Skeletal muscle cell (primary cell): ENCODE measurements at regions not wholly inside any gene's neighbourhood (a gene's known extent, or its start where the extent isn't known, plus 50 kb on each side); places are given as distances from the start of the nearest gene placed in this dataset.

Experiments used
- DNase-seq: peaks from one replicate; pipeline ENCODE4 v3.0.0-alpha.2; 2010; ENCODE audit warnings: low read depth
- H3K4me3 ChIP-seq: 2 replicates; pipeline ENCODE4 v1.5.1; 2011; ENCODE audit warnings: low read depth, mild to moderate bottlenecking, control low read depth, low read length, moderate library complexity

GRCh38 chr16:17728196-17728595, 257.4 kb upstream of the XYLT1 start:
- no peak for DNase-seq
- H3K4me3 ChIP-seq, result no peak overlapping the region

GRCh38 chr16:17724242-17724898, 253.6 kb upstream of the XYLT1 start:
- no peak overlapping the region for H3K4me3 ChIP-seq
- DNase-seq, result peak; percentile 77

- DNase-seq, result peak; percentile 58
- H3K4me3 ChIP-seq, result no peak overlapping the region
Measured at GRCh38 chr16:17723531-17724134, 252.9 kb upstream of the XYLT1 start.

- H3K4me3 ChIP-seq, result no peak overlapping the region
- no peak for DNase-seq
Measured at GRCh38 chr16:17718495-17718894, 247.7 kb upstream of the XYLT1 start.

DNA sequence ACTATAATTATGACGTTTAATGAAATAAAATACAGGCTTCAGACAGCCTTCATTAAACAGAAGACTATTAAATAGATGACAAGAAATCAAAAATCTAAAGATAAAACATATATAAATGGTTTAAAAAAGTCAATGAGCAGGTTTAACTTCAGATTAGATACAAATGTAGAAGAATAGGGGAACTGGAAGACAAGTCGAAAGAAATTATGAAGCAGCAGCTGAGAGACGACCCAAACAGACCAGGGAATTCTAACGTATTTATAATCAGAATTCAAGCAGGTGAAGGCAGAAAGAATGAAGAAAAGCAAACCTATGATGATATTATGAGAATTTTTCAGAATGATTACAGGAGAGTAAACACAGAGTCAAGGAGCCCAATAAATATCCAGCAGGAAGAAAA, 235.1 kb upstream of the XYLT1 start:
- H3K4me3 ChIP-seq, result no peak overlapping the region
- DNase-seq, result no peak

DNA sequence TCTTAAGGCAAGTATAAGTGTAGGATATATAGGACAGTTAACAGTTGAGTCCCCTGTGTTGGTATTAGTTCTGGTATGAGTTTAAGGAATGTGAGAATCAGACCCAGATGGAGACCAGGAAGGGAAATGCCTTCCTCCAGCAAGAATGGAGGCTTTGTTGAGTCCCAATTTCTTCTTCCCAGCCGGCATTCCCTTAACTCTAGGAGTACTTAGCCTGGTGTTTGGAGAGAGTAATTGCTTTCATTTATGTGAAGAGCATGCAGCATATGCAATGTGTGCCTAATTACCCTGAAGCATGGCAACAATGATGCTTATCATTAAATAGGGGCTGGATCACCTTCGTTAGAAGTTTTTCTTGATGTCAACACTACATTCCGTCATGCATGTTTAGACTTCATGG, 225.9 kb upstream of the XYLT1 start:
- no peak for DNase-seq

GRCh38 chr16:17692484-17692883, 221.7 kb upstream of the XYLT1 start:
- no peak overlapping the region for H3K4me3 ChIP-seq
- DNase-seq, result no peak

More for the DNA sequence above, 225.9 kb upstream of the XYLT1 start:
- no peak overlapping the region for H3K4me3 ChIP-seq

DNA sequence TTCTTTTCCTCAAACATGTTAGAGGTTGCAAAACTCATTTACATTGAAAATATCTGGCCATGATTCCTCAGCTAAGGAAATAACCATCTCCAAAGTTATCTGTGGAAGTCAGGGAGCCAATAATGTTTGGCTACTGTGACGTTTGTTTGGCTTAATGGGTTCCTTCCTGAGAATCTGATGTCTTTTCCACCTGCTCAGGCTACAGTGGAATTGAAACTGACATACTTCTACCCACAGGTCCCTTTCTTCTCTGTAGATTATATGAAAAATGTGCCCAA, 221.1 kb upstream of the XYLT1 start:
- no peak overlapping the region for H3K4me3 ChIP-seq
- no peak for DNase-seq

DNA sequence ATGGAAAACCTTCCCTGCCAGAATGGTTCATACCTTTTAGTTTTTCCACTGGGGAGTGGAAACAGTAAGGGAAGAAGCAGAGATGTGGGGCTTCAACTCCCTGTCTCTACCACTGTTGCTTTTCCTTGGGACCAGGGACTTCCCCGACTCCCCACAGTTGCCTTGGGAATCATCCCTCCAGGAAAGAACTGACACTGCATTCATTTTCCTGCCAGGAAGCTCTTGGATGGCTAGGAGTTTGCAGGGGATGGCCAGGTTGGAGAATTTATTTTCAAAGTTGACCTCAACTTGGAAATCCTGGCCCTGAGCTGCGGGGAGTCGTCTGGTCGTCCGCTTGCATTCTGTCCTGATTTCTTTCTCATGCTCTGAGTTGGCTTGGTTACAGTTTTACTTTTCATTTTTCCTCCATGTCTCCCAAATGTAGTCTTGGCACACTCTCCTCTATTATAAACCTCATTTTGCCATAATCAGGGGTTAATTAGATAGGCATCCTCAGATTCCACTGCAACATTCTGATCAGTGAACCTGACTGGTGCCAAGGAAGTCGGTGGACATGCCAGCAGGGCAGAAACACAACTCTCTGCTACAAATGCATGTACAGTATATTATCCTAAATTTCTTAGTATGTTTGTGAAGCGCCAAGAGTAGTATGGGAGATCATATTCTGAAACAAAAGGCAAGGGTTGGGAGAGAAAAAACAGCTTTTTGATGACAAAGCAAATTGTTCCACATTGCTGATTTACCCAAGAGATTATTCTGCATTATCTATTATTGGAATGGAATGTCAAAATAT, 220.5 kb upstream of the XYLT1 start:
- H3K4me3 ChIP-seq, result no peak overlapping the region
- no peak for DNase-seq

DNA sequence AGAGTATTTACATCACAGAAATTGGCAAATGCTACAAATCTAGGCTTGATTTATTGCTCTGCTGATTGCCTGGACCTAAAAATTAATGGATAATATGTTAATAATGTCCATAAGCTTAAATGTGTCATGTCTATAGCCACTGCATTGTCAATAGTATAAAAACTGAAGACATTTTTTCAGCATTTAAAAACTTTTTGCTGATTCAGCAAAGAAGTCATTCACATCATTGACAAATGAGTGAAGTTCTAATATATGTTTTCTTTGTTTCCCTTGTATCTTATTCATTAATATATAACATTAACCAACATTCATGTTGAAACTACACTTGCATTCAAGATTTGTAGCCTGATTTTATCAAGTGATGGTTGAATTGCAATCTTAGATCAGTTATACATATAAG, 214.7 kb upstream of the XYLT1 start:
- no peak overlapping the region for H3K4me3 ChIP-seq
- DNase-seq, result no peak

DNA sequence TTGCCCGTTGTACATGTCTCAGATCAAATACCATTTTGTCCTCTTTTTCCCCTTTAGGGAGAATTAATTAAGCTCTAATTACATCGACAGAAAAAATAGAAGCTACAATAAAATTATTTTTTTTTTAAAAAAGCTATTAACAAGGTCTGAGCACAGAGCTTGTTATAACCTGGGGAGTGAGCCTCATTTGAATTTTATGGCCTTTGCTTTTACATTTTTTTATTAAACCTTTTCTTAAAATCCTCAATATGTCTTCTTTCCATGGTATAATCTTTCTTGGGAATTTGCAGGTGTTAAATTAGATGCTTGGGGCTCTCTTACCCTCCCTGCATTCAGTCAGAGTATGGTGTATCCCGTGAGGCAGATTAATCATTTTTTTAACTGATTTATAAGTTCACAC, 212.5 kb upstream of the XYLT1 start:
- DNase-seq, result no peak

DNA sequence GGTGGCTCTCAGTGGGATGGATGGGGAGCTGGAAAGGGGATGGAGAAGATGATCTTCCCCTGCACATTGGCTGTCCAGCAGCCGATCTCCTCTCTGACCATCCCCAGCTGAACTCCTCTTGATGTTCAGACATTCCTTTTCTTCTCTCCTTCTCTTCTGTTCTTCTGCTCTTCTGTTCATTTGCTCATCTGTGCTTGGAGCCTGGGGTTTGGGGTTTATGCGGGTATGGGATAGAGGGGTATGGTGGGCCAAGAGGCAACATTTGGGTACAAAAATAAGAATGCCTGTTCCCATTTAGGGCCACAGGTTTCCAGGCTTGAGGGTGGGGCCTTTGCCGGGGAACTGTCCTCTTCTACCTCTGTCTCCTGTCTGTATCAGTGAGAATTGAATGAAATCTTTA, 205.4 kb upstream of the XYLT1 start:
- H3K4me3 ChIP-seq, result no peak overlapping the region
- DNase-seq, result no peak

More for the DNA sequence above, 212.5 kb upstream of the XYLT1 start:
- no peak overlapping the region for H3K4me3 ChIP-seq

DNA sequence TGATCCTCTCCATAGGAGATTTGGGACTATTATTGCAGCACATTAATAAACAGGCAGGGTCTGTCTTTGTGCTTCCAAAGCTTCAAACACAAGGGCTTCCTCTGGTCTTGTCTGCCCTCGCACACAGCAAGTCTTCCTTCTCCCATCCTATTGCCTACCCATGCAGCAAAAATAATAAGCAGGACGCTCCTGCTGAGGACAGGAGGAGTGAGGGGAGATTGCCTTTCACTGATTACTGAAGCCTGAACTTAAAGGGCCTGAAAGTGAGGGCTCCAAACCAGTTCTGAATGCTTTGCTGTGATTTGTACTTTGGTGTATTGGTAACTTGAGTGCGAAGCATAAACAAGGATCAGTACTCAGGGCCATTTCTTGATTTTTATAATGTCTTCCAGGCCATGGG, 197.6 kb upstream of the XYLT1 start:
- DNase-seq, result no peak
- no peak overlapping the region for H3K4me3 ChIP-seq

- DNase-seq, result no peak
Measured at GRCh38 chr16:17666293-17666692, 195.5 kb upstream of the XYLT1 start.

GRCh38 chr16:17658881-17659280, 188.1 kb upstream of the XYLT1 start:
- no peak for DNase-seq
- H3K4me3 ChIP-seq, result no peak overlapping the region

More at GRCh38 chr16:17666293-17666692, 195.5 kb upstream of the XYLT1 start:
- no peak overlapping the region for H3K4me3 ChIP-seq

DNA sequence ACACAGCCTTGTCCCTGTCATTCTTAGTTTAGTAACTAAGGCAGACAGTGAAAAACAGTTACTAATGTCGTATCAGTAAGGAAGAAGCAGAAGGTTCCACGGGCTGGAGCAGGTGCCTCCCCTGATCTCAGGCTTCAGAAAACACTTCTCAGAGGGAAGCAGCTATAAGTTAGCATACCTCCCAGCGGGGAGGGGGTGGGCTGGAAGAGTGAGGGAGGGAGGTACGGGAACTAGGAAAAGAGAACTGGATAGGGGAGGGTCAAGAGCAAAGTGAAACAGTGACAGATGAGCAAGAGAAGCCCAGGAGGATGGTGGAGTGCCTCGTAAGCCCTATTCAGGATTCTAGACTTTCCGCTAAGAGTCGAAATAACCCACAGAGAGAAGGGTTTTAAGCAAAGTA, 186.3 kb upstream of the XYLT1 start:
- no peak for DNase-seq
- H3K4me3 ChIP-seq, result no peak overlapping the region

- DNase-seq, result no peak
- no peak overlapping the region for H3K4me3 ChIP-seq
Measured at GRCh38 chr16:17654571-17654970, 183.8 kb upstream of the XYLT1 start.

DNA sequence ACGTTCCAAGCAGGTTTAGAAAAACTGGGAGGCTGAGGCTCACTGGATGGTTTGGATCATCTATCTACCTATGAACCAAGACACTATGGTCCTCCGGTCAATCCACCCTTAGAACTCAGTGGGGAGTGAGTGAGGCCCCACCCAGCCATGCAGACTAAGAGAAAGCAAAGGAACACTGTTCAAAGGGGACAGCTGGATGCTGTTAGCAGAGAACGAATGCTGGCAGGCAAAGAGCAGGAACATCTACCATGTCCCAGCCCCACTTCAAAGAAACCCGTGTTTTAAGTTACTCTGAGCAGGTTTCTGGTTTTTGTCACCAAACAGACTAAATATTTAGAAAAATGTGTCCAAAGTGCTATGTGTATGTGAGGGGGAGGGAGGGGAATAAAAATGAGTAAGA, 183.4 kb upstream of the XYLT1 start:
- H3K4me3 ChIP-seq, result no peak overlapping the region
- no peak for DNase-seq

DNA sequence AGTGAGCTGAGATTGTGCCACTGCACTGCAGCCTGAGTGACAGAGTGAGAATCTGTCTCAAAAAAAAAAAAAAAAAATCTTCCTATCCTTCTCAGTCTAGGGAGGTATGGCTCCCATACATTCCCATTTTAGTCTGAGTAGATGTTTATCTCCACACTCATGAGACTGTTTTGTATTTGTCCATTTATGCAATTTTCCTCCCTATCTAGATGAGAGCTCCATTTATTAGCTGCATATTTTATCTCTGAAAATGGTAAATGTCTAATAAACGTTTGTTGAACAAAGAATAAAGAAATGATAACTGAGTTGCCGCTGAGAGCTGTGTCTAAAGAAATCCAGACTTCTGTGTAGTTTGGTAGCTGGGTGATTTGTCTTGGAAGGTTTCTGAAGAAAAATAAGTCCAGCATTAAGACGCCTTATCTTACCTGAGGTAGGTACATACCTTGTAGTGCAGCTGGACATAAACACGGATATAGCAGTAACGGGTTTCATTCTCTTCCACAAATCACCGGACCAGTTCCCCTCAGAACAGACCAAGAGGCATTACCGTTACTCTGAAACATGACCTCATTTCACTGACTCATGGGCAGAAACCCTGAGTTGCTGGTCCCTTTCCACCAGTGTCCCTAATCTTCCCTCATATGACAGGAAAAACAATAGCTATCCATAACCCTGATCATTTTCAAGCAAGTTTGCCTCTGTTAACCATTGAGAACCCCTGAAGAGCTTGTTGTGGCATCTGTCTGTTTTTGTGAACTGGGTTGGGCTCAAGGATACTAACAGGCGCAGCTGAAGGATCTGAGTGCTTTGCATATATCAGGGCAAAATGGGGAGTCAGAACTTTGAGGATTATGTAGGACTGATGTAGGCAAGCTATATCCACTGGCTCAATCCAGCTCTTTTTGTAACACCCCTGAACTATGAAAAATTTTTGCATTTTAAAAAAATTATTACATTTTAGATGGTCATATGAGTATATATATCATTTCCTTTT, 177.4 kb upstream of the XYLT1 start:
- no peak overlapping the region for H3K4me3 ChIP-seq
- no peak for DNase-seq

DNA sequence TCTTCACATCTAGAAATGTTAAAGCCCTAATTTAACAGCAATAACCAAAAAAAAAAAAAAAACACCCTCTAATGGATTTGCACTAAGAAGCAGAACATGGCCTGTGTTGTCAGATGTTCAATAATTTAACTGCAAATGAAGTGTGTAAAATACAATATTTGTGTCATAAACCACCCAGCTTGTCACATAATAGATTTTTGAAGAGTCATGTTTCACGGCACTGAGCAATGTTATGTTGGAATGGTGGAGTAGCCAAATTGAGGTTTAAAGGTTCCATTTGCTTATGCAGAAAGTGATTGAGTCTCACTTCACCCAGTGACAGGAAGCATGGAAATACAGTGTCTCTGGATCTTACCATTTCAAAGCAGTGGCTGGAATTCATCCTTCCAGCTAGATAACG, 173.2 kb upstream of the XYLT1 start:
- no peak for DNase-seq
- no peak overlapping the region for H3K4me3 ChIP-seq
